ENCODE measurements at regions not wholly inside any gene's neighbourhood (a gene's known extent, or its start where the extent isn't known, plus 50 kb on each side); places are given as distances from the start of the nearest gene placed in this dataset.

- TF ChIP-seq CTCF (IDR thresholded peaks at IDR 0.05) (no peak), POLR2A (IDR thresholded peaks at IDR 0.05) (no peak)
These were observed 97.6 kb upstream of the IFNE start for GRCh38 chr9:21579743-21580142.
